NCI-H2029 treated with DMSO at 0.1 percent for 48 hours (cell line): ENCODE measurements at regions not wholly inside any gene's neighbourhood (a gene's known extent, or its start where the extent isn't known, plus 50 kb on each side); places are given as distances from the start of the nearest gene placed in this dataset.
"Not testable (repeated sequence)": the region's sequence is repeated elsewhere in the genome, so short reads cannot be mapped to it uniquely, and the experiment has no call there.

Experiments used
- DNase-seq: peaks from one replicate; lab custom pipeline; 2025; lab: John Stamatoyannopoulos, UW

DNA sequence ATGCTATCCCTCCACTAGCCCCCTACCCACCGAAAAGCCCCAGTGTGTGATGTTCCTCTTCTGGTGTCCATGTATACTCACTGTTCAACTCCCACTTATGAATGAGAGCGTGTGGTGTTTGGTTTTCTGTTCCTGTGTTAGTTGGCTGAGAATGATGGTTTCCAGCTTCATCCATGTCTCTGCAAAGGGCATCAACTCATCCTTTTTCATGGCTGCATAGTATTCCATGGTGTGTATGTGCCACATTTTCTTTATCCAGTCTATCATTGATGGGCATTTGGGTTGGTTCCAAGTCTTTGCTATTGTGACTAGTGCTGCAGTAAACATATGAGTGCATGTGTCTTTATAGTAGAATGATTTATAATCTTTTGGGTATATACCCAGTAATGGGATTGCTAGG is 599.3 kb upstream of the B3GAT1 start:
- not testable (repeated sequence) for DNase-seq

DNA sequence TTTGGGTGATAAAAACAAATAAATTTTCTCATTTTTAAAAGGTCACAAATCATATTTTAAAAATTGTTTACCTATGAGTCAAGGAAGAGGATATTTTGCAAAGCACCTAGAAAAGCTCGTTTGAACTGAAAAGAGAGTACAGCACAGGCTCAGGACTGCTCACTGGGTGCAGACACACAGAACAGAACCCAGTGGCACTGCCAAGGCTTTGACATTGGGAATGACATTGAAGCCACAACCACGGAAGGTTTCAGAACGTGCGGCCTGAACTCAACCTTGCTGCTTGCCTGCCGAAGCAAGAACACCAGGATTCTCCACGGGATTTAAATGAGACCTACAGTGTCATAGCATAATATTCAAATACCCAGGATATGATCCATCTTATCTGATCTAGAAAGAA is 597.1 kb upstream of the B3GAT1 start:
- DNase-seq, result no peak

DNA sequence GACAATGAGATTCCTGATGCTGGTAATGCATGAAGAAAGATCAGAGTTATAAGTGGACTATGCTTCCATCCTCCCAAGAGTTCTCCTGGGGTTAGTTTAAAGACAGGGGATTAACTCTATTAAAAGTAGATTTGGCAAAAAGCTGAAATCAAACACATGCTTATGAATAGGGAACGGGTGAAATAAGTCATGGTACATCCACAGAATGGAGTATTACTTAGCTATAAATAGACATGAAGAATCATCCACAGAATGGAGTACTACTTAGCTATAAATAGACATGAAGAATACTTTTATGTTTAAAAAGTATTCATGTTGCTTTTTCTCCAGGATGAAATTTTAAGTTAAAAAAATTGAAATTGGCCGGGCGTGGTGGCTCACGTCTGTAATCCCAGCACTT is 596.4 kb upstream of the B3GAT1 start:
- no peak for DNase-seq

DNA sequence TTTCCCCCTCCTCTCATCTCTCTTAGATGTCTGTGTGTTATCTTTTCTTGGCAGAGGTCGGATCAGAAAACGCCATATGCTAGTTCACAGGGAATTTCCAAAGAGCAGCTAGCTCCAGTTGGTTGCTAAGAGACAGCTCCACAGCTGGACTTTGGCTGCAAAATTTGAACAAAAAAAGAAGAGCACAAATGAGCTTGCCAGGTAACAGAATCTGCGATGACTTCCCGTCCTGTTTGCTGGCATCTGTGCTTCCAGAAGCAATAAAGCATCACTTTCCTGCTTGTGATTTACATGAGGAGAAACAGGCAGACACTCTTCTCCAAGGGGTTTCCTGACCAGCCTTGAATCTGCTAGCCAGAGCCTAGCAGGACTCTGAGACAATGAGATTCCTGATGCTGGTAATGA is 596.0 kb upstream of the B3GAT1 start:
- DNase-seq, result no peak

DNA sequence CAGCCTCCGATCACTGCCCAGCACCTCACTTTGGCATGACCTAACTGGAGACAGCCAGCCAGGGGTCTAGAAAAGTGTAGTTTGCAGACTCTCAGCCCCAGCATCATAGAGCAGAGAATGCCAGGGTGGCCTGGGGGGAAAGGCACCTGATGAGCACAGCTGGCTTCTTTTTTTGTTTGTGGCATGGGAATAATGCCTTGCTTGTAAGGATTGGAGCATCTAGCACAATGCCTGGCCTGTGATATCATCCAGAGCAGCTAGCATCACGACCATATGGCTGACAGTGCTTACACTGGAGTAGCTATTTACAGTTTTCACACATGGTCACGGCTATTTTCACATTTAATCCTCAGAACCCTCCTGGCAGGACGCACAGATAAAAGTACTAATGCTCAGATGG is 594.8 kb upstream of the B3GAT1 start:
- DNase-seq, result no peak

DNA sequence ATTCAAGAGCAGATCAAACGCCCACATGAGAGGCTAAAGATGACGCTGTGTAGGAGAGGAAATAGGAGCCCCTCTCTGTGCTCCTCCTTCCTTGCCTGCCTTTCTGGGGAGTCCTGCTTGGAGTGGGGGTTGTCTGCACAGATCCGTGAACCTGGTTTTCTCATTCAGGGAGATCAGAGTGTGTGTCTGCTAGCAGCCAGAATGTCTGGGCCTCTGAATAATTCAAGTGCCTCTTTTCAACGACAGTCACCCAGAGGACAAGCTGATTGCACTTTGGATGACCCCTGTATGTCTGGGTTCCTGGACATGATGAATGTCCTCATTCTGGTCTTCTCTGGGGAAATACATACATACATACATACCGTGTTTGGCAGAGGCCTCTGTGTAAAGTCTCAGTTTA is 592.5 kb upstream of the B3GAT1 start:
- peak; percentile 61 for DNase-seq

DNA sequence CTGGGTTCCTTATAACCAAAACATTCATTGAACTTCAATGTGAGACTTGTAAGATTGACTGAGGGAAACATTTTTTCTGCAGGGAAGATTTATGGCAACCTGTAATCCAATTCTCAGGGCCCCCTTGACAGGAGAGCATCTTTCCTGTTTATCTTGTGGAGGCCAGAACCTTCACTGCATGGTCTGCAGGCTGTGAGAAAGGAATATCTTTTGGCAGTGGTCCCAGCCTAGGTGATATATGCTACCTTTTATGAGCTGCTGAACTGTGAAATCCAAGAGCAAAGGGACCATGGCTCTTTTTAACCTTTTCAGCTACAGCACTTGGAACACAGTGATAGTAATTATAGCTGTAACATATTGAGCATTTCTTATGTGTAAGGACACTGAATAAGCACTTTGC is 590.2 kb upstream of the B3GAT1 start:
- peak; percentile 87 for DNase-seq

DNA sequence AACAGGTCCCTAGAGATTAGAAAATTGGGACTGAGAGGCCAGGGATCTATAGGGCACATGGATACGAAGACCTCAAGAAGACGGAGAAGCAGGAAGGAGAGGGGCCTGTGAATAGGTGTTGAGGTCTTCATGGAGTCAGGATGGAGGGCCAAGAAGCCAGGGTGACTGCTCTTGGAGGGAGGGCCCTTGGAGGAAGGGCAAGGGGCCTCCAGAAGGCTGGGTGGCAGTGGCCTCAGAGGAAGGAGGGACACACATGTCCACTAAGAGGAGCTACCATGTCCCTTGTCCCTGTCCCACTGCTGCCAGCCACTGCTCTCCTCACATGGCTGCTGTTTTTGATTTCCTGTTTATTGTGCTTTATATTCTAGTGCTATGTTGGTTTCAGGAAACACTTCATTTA is 589.5 kb upstream of the B3GAT1 start:
- DNase-seq, result no peak

DNA sequence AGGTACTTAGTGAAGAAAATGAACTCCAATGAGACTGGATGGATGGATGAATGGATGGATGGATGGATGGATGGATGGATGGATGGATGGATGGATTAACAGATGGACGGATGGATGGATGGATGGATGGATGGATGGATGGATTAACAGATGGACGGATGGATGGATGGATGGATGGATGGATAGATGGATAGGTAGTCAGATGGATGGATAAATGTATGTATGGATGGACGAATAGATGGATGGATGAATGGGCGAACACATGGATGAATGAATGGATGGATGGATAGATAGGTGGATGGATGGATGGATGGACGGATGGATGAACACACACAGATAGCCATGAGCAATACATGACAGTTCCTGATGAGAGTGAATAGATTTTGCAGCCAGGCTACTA is 589.0 kb upstream of the B3GAT1 start:
- DNase-seq, result not testable (repeated sequence)

DNA sequence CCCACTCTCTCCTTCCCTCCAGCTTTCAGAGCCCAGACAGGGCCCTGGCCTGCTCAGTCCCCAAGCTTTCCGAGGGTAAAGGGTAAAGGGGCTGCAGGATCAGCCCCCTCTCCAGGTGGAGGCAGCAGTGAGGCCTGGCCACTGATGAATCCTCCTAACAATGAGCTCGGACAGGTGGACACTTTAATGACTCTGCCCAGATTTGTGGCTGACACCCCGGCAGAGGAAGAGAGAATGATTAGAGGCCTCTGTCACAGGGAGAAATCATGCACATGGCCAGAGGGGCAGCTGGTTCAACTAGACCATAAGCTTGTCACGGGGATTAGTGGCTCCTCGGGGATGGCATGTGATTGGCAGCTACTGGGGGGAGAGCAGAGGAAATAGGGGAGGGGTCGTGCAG is 587.5 kb upstream of the B3GAT1 start:
- no peak for DNase-seq

DNA sequence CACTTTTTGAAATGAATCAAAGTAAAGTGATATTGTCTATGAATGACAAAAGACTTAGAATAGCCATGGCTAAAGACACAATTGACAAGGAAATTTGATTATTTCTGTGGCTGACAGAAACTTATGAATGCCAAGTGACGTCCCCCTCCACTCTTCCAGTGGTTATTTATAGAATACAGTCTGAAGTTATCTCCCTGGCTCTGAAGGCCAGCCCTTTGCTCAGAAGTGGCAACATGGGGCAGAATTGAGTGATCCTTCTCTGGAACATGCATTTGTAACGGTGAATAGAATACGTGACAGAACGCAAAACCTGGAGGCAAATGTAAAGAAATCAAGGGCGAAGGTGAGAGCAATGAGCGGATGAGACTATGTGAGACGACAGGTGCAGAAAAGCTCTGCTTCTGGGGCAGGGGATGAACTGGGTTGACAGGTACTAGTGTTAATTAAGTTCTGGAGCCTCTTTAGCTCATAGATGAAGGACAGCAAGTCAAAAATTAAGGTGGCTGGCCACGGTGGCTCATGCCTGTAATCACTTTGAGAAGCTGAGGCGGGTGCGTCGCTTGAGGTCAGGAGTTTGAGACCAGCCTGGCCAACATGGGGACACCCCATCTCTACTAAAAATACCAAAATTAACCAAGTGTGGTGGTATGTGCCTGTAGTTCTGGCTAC is 585.7 kb upstream of the B3GAT1 start:
- DNase-seq, result no peak

DNA sequence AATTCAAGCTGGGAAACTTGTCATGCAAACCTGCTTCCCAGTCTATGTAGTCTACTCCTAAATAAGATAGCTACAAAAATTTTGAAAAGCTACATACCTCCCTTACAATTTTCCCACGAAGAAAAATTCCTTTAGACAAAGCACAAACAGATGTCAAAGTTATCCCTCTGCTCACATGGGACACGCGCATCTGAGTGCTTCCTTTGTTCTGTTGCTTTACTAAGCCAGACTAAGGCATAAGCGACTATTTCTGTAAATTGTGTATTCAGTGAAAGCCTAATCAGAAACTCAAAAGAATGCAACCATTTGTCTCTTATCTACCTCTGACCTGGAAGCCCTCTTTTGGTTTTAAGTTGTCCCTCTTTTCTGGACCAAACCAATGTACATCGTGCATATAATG is 583.7 kb upstream of the B3GAT1 start:
- DNase-seq, result no peak

DNA sequence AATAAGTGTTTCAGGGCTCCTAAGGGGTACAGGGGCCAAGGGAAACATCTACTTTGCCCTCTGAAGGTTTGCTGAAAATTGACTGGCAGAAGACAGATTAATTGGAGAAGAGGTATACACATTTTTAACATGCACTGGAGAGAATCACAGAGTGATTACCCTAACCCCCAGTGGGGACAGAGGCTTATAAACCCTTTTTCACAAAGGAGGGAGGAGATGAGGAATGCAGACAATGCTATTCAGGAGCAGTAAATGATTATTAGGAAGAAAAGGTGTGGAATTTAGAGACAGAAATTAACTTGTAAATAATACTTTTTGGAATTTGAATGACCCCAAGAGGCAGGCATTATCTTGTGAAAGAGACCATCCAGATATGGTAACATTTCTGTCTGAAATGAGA is 582.4 kb upstream of the B3GAT1 start:
- DNase-seq, result no peak

DNA sequence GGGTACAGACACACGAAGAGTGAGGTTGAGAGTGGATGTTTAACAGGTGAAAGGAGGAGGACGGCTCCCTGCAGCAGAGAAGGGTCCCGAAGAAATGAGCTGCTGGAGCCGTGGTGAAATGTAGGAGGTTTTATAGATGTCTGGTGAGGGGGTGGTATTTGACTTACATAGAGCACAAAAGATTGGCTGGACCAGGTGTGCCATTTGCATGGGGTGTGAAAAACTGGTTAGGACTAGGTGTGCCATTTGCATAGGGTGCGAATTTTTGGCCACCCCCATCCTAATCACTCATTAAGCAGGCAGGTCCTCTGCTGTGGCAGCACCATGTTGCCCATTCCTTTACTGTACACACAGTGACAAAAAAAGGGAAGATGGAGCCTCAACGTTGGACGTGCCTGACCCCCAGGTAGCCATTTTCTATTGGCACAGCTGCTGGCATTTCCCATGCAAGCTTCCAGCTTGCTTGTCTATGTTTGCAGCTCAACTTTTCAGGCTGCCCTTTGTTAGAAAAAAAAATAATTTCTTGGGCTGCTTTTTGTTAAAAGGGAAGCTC is 581.7 kb upstream of the B3GAT1 start:
- DNase-seq, result no peak

DNA sequence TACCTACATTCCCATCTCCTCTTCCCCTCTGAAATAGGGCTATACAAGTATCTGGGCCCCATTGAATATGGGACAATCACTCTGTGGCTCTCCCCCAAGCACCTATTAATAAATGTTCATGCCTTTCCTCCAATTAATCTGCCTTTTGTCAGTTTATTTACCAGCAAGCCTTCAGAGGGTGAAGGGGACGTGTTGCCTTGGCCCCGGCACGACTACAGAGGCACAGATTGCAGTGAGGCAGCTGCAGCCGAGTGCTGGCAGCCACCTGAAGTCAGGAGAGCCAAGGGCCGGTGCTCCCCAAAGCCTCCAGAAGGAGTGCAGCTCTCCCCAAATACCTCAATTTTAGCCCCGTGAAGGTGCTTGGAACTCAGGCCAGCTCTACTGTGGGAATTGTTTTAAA is 580.9 kb upstream of the B3GAT1 start:
- no peak for DNase-seq

DNA sequence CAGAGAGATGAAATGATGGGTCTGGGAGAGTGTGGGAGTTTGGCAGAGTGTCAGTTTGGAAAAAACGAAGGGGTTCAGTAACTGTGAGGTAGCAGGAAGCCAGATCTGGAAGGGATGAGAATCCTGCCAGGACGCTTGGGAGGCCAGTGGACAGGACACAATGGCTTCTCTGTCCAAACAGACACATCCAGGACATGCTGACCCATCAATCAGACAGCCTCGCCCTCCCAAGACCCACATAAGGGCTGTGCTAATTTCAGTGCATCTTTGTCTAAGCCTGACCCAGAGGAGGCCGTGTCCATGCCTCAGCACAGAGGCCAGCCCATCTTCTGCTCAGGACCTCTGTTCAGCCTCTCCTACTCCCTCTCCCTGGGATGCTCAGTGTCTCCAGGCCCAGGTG is 576.5 kb upstream of the B3GAT1 start:
- no peak for DNase-seq

DNA sequence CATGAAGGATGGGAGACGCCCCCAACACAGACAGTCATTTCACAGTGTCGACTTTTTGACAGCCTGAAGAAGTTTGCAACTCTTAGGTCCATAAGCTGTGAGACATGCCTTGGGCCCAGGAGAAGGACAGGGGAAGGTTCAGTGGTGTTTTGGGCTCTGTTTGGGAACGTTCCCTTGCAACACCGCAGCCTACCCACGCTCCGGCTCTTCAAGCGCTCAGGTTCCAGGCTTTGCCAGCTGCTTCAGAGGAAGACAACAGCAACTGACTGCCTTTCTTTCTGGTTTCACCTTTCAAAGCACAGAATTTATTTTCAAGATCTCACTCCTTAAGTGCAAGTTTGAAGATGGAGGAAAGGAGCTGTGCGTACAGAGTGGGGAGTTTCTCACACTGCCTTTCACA is 575.8 kb upstream of the B3GAT1 start:
- DNase-seq, result no peak

DNA sequence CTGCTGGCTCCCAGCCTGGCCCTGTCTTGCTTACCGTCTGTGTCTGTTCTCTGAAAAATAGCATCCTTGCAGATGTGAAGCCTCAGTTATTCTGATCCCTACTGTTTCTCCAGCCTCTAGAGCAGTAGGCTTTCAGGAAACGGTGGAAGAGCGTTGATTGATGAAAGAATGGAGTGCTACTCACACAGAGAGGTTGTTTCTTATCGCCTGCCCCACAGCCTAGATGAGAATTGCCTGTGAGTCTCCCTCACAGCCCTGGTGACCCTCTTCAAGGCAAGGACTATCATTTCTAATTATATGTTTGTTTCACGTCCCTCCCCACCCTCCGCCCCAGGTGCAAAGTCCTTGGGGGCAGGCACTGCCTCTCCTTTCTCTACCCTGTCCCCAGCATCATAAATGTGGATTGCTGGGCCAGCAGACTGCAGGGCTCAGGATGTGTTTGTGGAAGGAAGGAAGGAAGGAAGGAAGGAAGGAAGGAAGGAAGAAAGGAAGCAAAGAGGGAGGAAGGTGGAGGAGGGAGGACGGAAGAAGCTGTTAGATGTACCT is 575.3 kb upstream of the B3GAT1 start:
- DNase-seq, result no peak

DNA sequence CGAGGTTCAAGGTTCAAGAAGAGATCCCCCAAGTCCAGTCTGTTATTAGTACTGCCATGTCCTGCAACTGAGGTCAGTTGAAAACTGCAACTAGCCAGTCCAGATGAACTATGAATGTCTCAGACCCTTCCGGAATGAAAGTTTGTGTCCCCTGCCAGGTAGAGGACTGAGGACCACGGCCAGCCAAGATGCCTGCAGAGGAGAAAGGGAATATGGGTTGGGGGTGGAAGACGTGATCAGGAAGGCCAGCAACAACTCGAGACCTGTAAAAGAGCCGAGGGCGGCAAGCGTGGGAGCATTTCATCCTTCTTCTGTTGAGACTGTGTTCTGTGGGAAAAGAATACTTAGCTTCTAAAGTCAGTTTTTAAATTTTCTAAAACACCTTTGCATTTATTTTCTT is 572.4 kb upstream of the B3GAT1 start:
- no peak for DNase-seq

DNA sequence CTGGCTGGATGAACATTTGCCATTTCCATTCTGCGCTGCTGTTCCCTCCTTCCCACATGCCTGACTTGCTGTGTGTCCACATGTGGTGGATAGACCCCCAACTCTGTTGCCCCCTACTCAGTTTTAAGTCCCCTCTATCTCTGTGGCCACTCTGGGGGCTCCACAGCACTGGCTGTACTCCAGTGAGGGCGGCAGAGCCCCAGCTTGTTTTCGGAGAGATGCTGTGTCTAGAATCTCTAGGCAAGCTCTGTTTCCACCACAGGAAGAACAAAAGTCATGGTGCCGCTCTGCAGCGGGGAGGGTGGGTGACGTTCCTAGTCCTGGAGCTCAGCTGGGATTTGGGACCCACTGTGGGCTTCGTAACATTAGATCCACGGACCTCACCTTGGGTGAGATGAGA is 570.4 kb upstream of the B3GAT1 start:
- DNase-seq, result not testable (repeated sequence)

DNA sequence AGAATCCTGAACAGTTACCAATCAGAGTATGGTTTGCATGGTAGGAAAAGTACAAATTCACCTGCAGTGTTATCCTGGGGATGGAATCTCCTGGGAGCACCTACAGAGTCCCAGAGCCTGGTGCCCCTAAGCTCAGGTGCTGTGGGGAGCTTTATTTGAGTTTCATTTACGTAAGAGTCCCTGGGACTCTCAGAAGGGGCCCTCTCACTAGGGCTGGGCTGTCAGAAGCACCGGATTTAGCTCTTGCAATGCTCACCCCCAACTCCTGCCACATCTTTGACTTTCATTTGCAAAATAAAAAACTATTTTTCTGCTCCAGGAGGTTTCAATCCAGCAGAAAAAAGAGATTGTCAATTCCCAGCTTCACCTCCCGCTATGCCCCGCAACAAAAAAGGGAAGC is 569.8 kb upstream of the B3GAT1 start:
- no peak for DNase-seq

DNA sequence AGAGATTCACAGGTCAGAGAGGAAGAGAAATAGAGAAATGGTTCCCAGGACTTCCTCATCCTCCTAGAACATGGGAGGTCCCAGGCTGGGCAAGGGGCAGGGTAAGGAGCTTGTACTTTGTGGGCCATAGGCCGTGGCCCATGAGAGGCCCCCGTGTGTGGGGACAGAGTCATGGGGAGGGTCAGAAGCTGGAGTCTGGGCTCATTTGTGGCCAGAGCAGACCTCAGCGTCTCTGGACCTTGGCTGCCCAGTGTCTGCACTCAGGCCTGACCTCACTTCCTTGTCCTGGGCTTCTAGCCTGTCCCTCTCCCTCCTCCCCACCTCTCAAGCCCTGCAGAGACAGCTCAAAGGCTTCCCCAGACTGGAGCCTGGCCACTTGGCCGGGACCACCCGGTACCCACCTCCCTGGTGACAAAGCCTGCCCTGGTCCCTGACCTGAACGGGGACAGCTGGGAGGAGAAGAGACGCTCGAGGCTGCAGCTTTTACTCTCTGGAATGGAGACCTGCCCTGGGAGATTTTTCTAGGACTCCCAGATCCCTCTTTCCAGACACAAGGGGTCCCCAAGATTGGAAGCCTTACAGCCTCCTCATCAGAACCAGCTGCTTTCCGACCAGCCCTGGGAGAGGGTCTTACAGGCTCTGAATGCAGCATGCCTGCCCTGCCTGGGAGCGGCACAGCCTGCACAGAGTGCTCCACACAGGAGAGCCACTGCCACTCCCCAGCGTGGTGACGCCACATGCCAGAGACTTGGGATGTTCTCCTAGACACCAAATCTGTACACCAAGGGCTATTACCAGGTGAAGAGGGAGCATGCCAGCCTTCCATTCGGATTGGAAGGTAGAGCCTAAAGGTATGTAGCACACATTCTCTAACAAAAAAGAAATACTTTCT is 569.0 kb upstream of the B3GAT1 start:
- DNase-seq, result no peak

DNA sequence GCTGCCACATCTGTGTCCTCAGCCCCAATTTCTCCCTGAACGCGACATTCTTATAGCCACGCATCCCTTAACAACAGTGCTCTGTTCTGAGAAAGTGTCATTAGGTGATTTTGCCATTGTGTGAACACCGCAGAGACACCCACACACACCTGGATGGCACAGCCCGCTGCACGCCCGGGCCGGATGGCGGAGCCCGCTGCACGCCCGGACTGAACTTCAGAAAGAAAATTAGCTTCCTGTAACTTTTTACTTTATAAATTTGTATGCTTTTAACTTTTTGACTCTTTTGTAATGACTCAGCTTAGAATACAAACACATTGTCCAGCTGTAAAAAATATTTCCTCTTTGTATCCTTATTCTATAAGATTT is 567.0 kb upstream of the B3GAT1 start:
- not testable (repeated sequence) for DNase-seq
